Ovary (tissue), 7 donors: ENCODE measurements at regions not wholly inside any gene's neighbourhood (a gene's known extent, or its start where the extent isn't known, plus 50 kb on each side); places are given as distances from the start of the nearest gene placed in this dataset.
"Not testable (repeated sequence)": the region's sequence is repeated elsewhere in the genome, so short reads cannot be mapped to it uniquely, and the experiment has no call there.

ENCODE experiments used
- DNase-seq, 5 donors: peaks; one replicate each; pipeline ENCODE4 v3.0.0-alpha.2; 2019 to 2020
- H3K27ac ChIP-seq, 2 donors: fragments of 200-600 bp; one replicate each; pipeline versions ENCODE4 v1.5.1 to v1.8.0; 2019 to 2022
- H3K27me3 ChIP-seq: fragments of 200-600 bp; one replicate; pipeline ENCODE4 v1.8.0; 2022
- H3K36me3 ChIP-seq: fragments of 200-600 bp; sonication (generic); one replicate; pipeline ENCODE4 v1.5.1; 2019
- H3K4me1 ChIP-seq: one replicate; pipeline ENCODE4 v1.8.1; 2013; ENCODE audit warnings: mild to moderate bottlenecking, moderate library complexity; ENCODE audit not compliant: insufficient read depth
- H3K4me3 ChIP-seq: fragments of 200-600 bp; sonication (generic); one replicate; pipeline ENCODE4 v1.5.1; 2017
- H3K9me3 ChIP-seq, 2 donors: fragments of 200-600 bp in 1 of 2; sonication (generic) in 1 of 2; one replicate each; pipeline versions ENCODE4 v1.5.1 to v1.8.1; 2013 to 2019; ENCODE audit warnings: mild to moderate bottlenecking in 1 of 2, moderate library complexity in 1 of 2
- CTCF ChIP-seq, 3 donors: fragments of 450-650 bp in 2 of 3; fragments of 200-600 bp in 1 of 3; IDR thresholded peaks; one replicate each; pipeline versions ENCODE4 v1.5.1 to v1.8.0; 2016 to 2022; ENCODE audit warnings: antibody characterized with exemption in 3 of 3, mild to moderate bottlenecking in 1 of 3
- EP300 ChIP-seq: sonication (generic); formaldehyde crosslinking; IDR thresholded peaks from one replicate; pipeline ENCODE4 v1.6.1; 2017; ENCODE audit warnings: antibody characterized with exemption
- POLR2A ChIP-seq: fragments of 450-650 bp; IDR thresholded peaks from one replicate; pipeline ENCODE4 v1.6.1; 2017; ENCODE audit warnings: antibody characterized with exemption, mild to moderate bottlenecking, moderate library complexity
- WGBS, 3 donors: extraction: QIAGEN DNeasy Blood & Tissue Kit in 1 of 3; methylation state at CpG; one replicate each; pipeline versions ENCODE4 v1.1.5 to v1.1.7; 2013 to 2017; 5-methylcytosine and 5-hydroxymethylcytosine counted together
- intact Hi-C, 4 donors: fragments of 100-400 bp; cut with DNase I; formaldehyde crosslinking; loops; one replicate each; pipeline versions ENCODE4 v1.11.0 to v1.15.1; 2022 to 2023
- donor health status: DM: no; HTN: no; CAD: no; lungs with moderate emphysema.
- donor health status: DM: no; HTN: no; CAD: no.
- donor health status: Bipolar disorder and iron deficiency.
- donor health status: DM: no; HTN: no; CAD: no.
- donor health status: DM: yes; HTN: yes; CAD: no.

DNA sequence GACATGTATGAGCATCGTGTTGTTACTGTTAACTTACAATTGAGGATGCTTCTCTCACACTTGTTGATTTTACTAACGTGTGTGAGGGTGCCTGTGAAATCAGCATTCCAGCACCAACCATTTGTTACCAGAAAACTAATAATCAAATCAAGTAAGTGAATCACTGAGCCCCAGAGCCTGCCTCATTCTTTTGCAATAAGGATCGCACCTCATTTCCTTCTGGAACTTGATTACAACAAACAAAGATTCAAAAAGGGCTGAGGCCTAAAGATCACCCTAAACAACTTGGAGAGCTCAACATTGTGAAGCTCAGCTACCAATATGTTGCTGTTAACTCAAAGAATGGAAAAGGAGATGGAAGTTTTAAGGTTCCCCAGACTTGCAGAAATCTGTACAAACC is 274.7 kb downstream of the TFAP2A start:
- no peaks in the 10 kb centered on the region for H3K27me3 ChIP-seq
- no peak overlapping the region for H3K4me3 ChIP-seq
- 62 to 68% (median 63%) methylated on average over 3 of the region's 3 CpGs for WGBS, 3 donors
- intact Hi-C loops, result no loop called here
- no peaks in the 10 kb centered on the region for H3K9me3 ChIP-seq
- DNase-seq, result no peak
- H3K36me3 ChIP-seq, result no peaks in the 10 kb centered on the region
- TF ChIP-seq POLR2A (no peak), EP300 (no peak), CTCF (IDR thresholded peaks at IDR 0.05) (no peak)
- no peaks in the 10 kb centered on the region for H3K4me1 ChIP-seq
- H3K27ac ChIP-seq, result no peak overlapping the region

DNA sequence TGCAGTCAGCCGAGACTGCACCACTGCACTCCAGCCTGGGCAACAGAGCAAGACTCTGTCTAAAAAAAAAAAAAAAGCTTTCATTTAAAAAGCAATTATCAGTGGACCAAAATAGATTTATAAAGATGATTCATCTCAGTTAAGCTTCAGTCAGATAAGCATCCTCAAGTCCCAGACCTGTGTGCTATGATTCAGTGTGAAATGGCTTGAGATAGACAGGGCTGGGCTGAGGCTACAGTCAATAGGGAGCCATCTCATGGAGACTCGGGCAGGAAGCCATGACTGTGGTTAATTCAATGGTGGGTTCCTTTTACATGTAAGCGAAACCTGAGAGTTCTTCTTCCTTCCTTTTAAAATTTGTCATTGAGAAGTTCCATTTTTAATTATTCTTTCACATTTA is 276.0 kb downstream of the TFAP2A start:
- Histone ChIP-seq H3K36me3 (no peaks in the 10 kb centered on the region), H3K27ac (no peak overlapping the region), H3K4me3 (no peak overlapping the region), H3K9me3 (no peaks in the 10 kb centered on the region), H3K4me1 (no peaks in the 10 kb centered on the region), H3K27me3 (no peaks in the 10 kb centered on the region)
- intact Hi-C loops, result no loop called here
- TF ChIP-seq POLR2A (no peak), CTCF (IDR thresholded peaks at IDR 0.05) (no peak), EP300 (no peak)
- no peak for DNase-seq
- WGBS, 3 donors, result 76 to 81% (median 77%) methylated on average over 3 of the region's 3 CpGs

DNA sequence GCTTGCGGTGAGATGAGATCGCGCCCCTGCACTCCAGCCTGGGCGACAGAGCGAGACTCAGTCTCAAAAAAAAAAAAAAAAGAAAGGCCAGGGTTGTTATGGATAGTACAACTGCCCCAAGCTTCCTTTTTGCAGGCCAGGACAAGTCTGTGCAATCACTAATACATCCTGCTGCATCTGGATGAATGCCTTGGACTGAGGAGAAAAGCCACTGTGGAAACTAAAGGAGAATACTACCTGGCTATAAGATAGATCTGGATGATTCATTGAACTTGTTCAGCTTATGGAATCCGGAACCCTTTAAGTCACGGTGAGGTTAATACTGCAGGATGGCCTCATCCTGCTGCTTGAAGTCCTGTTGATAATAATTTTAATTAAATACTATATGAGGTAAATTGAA is 278.2 kb downstream of the TFAP2A start:
- no peak overlapping the region for H3K27ac ChIP-seq
- no peak for DNase-seq
- H3K27me3 ChIP-seq, result no peaks in the 10 kb centered on the region
- H3K9me3 ChIP-seq, result no peaks in the 10 kb centered on the region
- intact Hi-C loops, result no loop called here
- WGBS, 3 donors, result 93 to 95% (median 94%) methylated on average over 7 of the region's 7 CpGs
- no peaks in the 10 kb centered on the region for H3K36me3 ChIP-seq
- H3K4me3 ChIP-seq, result no peak overlapping the region
- no peak for TF ChIP-seq CTCF (IDR thresholded peaks at IDR 0.05)
- no peak for TF ChIP-seq POLR2A
- no peak for TF ChIP-seq EP300
- no peaks in the 10 kb centered on the region for H3K4me1 ChIP-seq

DNA sequence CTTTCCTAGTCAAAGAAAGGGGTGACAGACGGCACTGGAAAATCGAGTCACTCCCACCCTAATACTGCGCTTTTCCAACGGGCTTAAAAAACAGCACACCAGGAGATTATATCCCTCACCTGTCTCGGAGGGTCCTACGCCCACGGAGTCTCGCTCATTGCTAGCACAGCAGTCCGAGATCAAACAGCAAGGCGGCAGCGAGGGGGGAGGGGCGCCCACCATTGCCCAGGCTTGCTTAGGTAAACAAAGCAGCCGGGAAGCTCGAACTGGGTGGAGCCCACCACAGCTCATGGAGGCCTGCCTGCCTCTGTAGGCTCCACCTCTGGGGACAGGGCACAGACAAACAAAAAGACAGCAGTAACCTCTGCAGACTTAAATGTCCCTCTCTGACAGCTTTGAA is 280.7 kb downstream of the TFAP2A start:
- H3K4me1 ChIP-seq, H3K27me3 ChIP-seq, DNase-seq, intact Hi-C loops, H3K36me3 ChIP-seq, H3K9me3 ChIP-seq, H3K4me3 ChIP-seq, H3K27ac ChIP-seq: not testable (repeated sequence)
- 89 to 93% (median 91%) methylated on average over 14 of the region's 14 CpGs for WGBS, 3 donors

DNA sequence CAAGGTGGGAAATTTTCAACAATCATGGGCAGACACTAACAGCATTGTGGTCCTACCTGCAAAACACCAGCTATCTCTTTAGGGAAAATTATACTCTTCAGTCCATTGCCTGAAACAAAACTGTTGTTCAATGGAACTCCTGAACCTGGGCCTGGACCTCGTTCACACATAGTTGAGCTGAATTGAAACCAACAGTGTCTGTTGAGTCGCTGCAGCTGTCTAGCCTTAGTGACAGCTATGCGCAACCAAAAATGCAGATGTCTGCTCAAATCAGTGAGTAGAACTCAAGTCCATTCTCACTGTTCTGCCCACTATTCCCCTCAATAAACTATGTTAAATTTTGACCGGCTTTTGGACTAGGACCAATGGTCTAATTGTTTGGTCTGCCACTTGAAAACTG is 286.2 kb downstream of the TFAP2A start:
- 82 to 90% (median 86%) methylated on average over 4 of the region's 4 CpGs for WGBS, 3 donors
- no peaks in the 10 kb centered on the region for H3K27me3 ChIP-seq
- H3K9me3 ChIP-seq, result no peaks in the 10 kb centered on the region
- TF ChIP-seq CTCF (IDR thresholded peaks at IDR 0.05) (no peak), POLR2A (no peak), EP300 (no peak)
- DNase-seq, result no peak
- no peaks in the 10 kb centered on the region for H3K36me3 ChIP-seq
- H3K4me3 ChIP-seq, result no peak overlapping the region
- intact Hi-C loops, result no loop called here
- H3K4me1 ChIP-seq, result no peaks in the 10 kb centered on the region
- H3K27ac ChIP-seq, result no peak overlapping the region
